ENCODE measurements at regions not wholly inside any gene's neighbourhood (a gene's known extent, or its start where the extent isn't known, plus 50 kb on each side); places are given as distances from the start of the nearest gene placed in this dataset.

DNA sequence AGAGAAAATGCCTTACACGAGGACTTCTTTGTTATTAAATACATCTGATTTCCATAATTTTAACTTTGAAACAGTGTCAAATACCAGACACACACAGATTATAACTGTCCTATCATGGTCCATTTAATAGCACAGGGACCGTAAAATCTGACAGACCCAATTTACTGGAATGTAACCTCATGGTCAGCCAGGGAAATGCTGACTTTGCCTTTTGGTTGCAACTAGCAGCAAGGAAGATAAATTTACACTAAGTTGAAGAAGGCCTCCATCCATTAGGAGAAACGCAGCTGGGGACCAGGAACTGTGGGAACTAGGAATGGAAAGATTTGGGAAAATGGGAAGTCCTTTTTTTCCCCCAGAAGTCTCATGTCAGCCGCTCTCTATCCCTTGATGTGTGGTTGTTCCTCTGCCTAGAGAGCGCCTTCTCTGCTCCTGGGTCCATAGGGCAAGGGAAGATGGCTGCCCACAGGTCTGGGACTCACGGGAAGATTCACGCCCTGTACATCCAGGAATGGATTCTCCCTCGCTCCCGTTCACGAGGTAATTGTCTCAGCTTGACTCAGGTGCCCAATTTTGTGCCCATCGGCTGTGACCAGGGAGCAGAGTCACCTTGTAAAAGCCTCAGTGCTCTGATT, 74.6 kb upstream of the L3MBTL3 start:
- TF ChIP-seq, protein P1, sequence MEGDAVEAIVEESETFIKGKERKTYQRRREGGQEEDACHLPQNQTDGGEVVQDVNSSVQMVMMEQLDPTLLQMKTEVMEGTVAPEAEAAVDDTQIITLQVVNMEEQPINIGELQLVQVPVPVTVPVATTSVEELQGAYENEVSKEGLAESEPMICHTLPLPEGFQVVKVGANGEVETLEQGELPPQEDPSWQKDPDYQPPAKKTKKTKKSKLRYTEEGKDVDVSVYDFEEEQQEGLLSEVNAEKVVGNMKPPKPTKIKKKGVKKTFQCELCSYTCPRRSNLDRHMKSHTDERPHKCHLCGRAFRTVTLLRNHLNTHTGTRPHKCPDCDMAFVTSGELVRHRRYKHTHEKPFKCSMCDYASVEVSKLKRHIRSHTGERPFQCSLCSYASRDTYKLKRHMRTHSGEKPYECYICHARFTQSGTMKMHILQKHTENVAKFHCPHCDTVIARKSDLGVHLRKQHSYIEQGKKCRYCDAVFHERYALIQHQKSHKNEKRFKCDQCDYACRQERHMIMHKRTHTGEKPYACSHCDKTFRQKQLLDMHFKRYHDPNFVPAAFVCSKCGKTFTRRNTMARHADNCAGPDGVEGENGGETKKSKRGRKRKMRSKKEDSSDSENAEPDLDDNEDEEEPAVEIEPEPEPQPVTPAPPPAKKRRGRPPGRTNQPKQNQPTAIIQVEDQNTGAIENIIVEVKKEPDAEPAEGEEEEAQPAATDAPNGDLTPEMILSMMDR (IDR thresholded peaks at IDR 0.05), result no peak
- no peak for TF ChIP-seq POLR2A (IDR thresholded peaks at IDR 0.05)
